ENCODE measurements at regions not wholly inside any gene's neighbourhood (a gene's known extent, or its start where the extent isn't known, plus 50 kb on each side); places are given as distances from the start of the nearest gene placed in this dataset.
"Not testable (repeated sequence)": the region's sequence is repeated elsewhere in the genome, so short reads cannot be mapped to it uniquely, and the experiment has no call there.

GRCh38 chrX:23504540-23504884, 162.8 kb upstream of the PRDX4 start:
- H3K4me3 ChIP-seq (ENCODE audit: low read depth, low read length): no peak overlapping the region
- H3K9ac ChIP-seq (ENCODE audit: low read depth, low read length): no peak overlapping the region
- no peaks in the 10 kb centered on the region for H3K27me3 ChIP-seq (ENCODE audit: control insufficient read depth, insufficient read depth, low read length)
- H3K9me3 ChIP-seq (ENCODE audit: control insufficient read depth, insufficient read depth, low read length): no peaks in the 10 kb centered on the region
- no peaks in the 10 kb centered on the region for H3K36me3 ChIP-seq (ENCODE audit: control insufficient read depth, insufficient read depth, low read length)
- H3K4me1 ChIP-seq (ENCODE audit: control insufficient read depth, insufficient read depth, low read length): peaks cover 33% of the 10 kb centered on the region

- Histone ChIP-seq H3K9ac (ENCODE audit: low read depth, low read length) (no peak overlapping the region), H3K9me3 (ENCODE audit: control insufficient read depth, insufficient read depth, low read length) (no peaks in the 10 kb centered on the region), H3K27me3 (ENCODE audit: control insufficient read depth, insufficient read depth, low read length) (no peaks in the 10 kb centered on the region), H3K36me3 (ENCODE audit: control insufficient read depth, insufficient read depth, low read length) (no peaks in the 10 kb centered on the region), H3K4me1 (ENCODE audit: control insufficient read depth, insufficient read depth, low read length) (peaks cover 36% of the 10 kb centered on the region), H3K4me3 (ENCODE audit: low read depth, low read length) (no peak overlapping the region)
Measured at GRCh38 chrX:23504895-23505294, 162.4 kb upstream of the PRDX4 start.

DNA sequence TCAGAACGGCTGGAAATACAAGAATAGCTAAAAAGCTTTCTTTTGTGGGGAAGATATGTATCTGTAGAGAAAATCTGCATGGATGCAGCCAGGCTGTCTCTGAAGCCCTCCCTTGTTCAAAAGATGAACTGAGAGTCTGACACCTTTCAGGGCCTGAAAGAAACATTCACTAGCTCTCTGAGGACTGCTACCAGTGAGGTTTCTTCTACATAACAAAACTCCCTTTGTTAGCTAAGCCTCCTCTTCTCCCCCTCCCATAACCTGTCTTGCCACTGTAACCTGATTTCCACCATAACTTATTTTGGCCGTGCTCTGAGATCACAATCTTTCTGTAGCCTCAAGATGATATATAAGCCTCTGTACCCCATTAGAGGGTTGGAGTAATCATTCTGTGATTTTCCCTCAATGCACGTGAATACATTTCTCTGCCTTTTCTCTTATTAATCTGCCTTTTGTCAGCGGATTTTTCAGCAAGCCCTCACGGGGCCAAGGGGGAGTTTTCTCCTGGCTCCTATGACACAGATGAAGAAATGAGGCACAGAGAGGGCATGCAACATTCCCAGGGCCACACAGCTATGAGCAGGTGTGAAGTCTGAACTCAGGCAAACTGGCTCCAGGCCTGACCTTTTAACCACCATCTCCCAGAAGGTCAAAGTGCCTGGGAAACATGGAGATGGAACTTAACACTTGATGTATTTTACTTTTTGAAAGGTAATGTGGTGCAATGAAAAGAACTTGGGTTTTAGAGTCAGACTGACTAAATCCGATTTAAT, 161.6 kb upstream of the PRDX4 start:
- peaks cover 36% of the 10 kb centered on the region for H3K4me1 ChIP-seq (ENCODE audit: control insufficient read depth, insufficient read depth, low read length)
- no peaks in the 10 kb centered on the region for H3K9me3 ChIP-seq (ENCODE audit: control insufficient read depth, insufficient read depth, low read length)
- no peaks in the 10 kb centered on the region for H3K36me3 ChIP-seq (ENCODE audit: control insufficient read depth, insufficient read depth, low read length)
- no peaks in the 10 kb centered on the region for H3K27me3 ChIP-seq (ENCODE audit: control insufficient read depth, insufficient read depth, low read length)
- H3K9ac ChIP-seq (ENCODE audit: low read depth, low read length): no peak overlapping the region
- H3K4me3 ChIP-seq (ENCODE audit: low read depth, low read length): no peak overlapping the region

- Histone ChIP-seq H3K36me3 (ENCODE audit: control insufficient read depth, insufficient read depth, low read length) (no peaks in the 10 kb centered on the region), H3K4me3 (ENCODE audit: low read depth, low read length) (no peak overlapping the region), H3K9ac (ENCODE audit: low read depth, low read length) (no peak overlapping the region), H3K9me3 (ENCODE audit: control insufficient read depth, insufficient read depth, low read length) (no peaks in the 10 kb centered on the region), H3K27me3 (ENCODE audit: control insufficient read depth, insufficient read depth, low read length) (no peaks in the 10 kb centered on the region), H3K4me1 (ENCODE audit: control insufficient read depth, insufficient read depth, low read length) (peaks cover 48% of the 10 kb centered on the region)
Measured at GRCh38 chrX:23509256-23509655, 158.0 kb upstream of the PRDX4 start.

DNA sequence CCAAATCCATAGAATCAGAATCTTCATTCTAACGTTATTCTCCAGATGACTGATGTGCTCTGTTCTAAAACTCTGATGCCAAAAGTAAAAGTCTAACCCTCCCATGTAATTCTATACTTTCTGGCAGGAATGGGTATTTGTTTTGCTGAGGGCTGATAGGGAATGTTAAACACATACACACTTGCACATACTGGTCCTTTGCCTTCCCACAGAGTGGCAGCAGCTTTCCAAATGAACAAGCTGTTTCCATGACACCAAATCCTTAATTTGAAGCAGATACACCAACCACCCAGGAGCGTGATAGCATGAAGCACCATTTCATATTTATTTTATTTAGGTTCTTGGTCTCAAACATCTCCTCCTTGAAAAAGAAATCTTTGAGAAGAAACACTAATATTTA, 155.5 kb upstream of the PRDX4 start:
- Histone ChIP-seq H3K9ac (ENCODE audit: low read depth, low read length) (no peak overlapping the region), H3K9me3 (ENCODE audit: control insufficient read depth, insufficient read depth, low read length) (no peaks in the 10 kb centered on the region), H3K27me3 (ENCODE audit: control insufficient read depth, insufficient read depth, low read length) (no peaks in the 10 kb centered on the region), H3K4me1 (ENCODE audit: control insufficient read depth, insufficient read depth, low read length) (peaks cover 36% of the 10 kb centered on the region), H3K4me3 (ENCODE audit: low read depth, low read length) (no peak overlapping the region), H3K36me3 (ENCODE audit: control insufficient read depth, insufficient read depth, low read length) (no peaks in the 10 kb centered on the region)

DNA sequence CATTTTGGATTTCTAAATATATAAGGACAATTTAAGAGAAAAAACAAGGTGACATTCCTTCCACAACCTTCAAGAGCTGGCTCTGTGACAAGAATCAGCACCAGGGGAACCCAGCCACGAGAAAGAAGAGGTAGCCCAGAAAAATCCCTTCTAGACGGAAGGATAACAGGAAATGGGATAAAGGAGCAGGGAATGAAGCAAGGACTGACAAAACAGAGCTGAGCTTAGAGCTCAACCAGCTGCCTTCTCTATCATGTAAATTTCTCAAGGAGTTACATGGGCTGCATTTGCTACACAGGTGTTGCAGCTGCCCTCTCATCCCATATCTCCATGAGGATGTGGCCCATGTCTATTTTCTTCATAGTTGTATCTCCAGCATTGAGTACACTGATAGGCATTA, 154.2 kb upstream of the PRDX4 start:
- peaks cover 30% of the 10 kb centered on the region for H3K4me1 ChIP-seq (ENCODE audit: control insufficient read depth, insufficient read depth, low read length)
- no peaks in the 10 kb centered on the region for H3K27me3 ChIP-seq (ENCODE audit: control insufficient read depth, insufficient read depth, low read length)
- no peaks in the 10 kb centered on the region for H3K36me3 ChIP-seq (ENCODE audit: control insufficient read depth, insufficient read depth, low read length)
- peak overlapping the region; percentile 5 for H3K4me3 ChIP-seq (ENCODE audit: low read depth, low read length)
- no peak overlapping the region for H3K9ac ChIP-seq (ENCODE audit: low read depth, low read length)
- H3K9me3 ChIP-seq (ENCODE audit: control insufficient read depth, insufficient read depth, low read length): no peaks in the 10 kb centered on the region

DNA sequence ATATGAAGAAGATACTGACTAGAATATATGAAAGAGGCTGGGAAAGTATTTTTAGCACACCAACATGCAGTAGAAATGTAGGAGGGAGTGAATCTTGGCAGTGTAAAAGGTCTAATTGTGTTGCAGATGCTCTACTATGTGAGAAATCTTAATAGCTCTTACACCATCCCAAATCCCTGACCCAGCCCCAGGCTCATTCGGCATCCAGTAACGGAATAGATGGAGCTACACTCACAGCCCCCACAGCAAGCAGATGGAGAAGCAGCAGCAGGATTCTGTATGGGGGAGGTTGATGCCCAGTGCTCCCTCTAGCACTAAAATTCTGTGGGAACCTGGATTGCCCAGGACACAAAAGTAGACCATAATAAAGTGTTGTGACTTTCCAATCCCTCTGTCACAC, 153.2 kb upstream of the PRDX4 start:
- Histone ChIP-seq H3K4me3 (ENCODE audit: low read depth, low read length) (no peak overlapping the region), H3K36me3 (ENCODE audit: control insufficient read depth, insufficient read depth, low read length) (no peaks in the 10 kb centered on the region), H3K27me3 (ENCODE audit: control insufficient read depth, insufficient read depth, low read length) (no peaks in the 10 kb centered on the region), H3K9ac (ENCODE audit: low read depth, low read length) (no peak overlapping the region), H3K4me1 (ENCODE audit: control insufficient read depth, insufficient read depth, low read length) (peaks cover 24% of the 10 kb centered on the region), H3K9me3 (ENCODE audit: control insufficient read depth, insufficient read depth, low read length) (no peaks in the 10 kb centered on the region)

DNA sequence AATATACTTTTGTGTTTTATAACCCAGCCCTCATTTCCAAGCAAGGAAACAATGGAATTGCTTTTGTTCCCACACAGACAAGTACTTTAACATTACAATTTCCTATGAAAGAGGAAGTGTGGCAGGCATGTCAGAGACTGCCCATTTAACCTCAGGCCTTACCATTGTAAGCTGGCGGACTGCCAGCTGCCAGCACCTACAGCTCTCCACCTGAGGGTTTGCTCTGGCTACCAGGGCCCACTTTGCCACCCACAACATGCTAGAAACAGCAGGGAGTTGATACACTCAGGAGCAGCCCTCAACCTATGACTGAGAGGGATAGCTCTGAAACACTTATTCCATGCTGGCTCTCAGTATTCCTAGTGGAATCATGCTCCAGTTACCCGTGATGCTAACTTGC, 152.3 kb upstream of the PRDX4 start:
- H3K4me3 ChIP-seq (ENCODE audit: low read depth, low read length): no peak overlapping the region
- H3K9me3 ChIP-seq (ENCODE audit: control insufficient read depth, insufficient read depth, low read length): no peaks in the 10 kb centered on the region
- no peak overlapping the region for H3K9ac ChIP-seq (ENCODE audit: low read depth, low read length)
- no peaks in the 10 kb centered on the region for H3K36me3 ChIP-seq (ENCODE audit: control insufficient read depth, insufficient read depth, low read length)
- peaks cover 19% of the 10 kb centered on the region for H3K4me1 ChIP-seq (ENCODE audit: control insufficient read depth, insufficient read depth, low read length)
- no peaks in the 10 kb centered on the region for H3K27me3 ChIP-seq (ENCODE audit: control insufficient read depth, insufficient read depth, low read length)

GRCh38 chrX:23523026-23523657, 144.2 kb upstream of the PRDX4 start:
- H3K4me3 ChIP-seq (ENCODE audit: low read depth, low read length); H3K4me1 ChIP-seq (ENCODE audit: control insufficient read depth, insufficient read depth, low read length); H3K27me3 ChIP-seq (ENCODE audit: control insufficient read depth, insufficient read depth, low read length); H3K9ac ChIP-seq (ENCODE audit: low read depth, low read length); H3K9me3 ChIP-seq (ENCODE audit: control insufficient read depth, insufficient read depth, low read length); H3K36me3 ChIP-seq (ENCODE audit: control insufficient read depth, insufficient read depth, low read length): not testable (repeated sequence)

DNA sequence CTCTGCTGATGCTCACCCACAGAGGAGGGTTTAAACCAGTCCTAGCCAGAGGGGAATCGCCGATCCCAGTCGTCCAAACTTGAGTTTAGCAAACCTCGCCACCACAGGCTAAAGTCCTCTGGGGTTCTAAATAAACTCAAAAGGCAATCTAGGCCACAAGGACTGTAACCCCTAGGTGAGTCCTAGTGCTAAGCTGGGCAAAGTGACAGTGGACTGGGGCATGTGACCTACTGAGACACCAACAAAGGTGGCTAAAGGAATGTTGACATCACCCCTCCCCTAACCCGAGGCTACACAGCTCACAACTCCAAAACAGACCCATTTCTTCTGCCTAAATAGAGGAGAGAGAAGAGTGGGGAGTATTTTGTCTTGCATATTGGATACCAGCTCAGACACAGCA, 142.8 kb upstream of the PRDX4 start:
- Histone ChIP-seq H3K4me1 (ENCODE audit: control insufficient read depth, insufficient read depth, low read length) (no peaks in the 10 kb centered on the region), H3K27me3 (ENCODE audit: control insufficient read depth, insufficient read depth, low read length) (no peaks in the 10 kb centered on the region), H3K9me3 (ENCODE audit: control insufficient read depth, insufficient read depth, low read length) (no peaks in the 10 kb centered on the region), H3K9ac (ENCODE audit: low read depth, low read length) (no peak overlapping the region), H3K36me3 (ENCODE audit: control insufficient read depth, insufficient read depth, low read length) (no peaks in the 10 kb centered on the region), H3K4me3 (ENCODE audit: low read depth, low read length) (no peak overlapping the region)

DNA sequence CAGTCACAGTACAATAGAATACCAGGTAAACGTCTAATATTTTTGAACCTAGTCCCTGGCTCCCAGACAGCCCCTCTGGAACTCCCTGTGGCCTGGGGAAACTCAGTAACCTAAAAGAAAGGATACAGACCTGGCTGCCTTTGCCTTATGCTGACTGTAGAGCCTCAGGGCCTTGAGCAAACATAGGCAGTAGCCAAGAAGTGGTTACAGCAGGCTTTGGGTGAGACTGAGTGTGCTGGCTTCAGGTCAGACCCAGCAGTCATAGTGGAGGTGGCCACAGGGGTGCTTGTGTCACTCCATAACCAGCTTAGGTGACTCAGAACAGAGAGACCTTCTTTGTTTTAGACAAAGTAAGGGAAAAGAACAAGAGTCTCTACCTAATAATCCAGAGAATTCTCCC, 141.8 kb upstream of the PRDX4 start:
- no peaks in the 10 kb centered on the region for H3K27me3 ChIP-seq (ENCODE audit: control insufficient read depth, insufficient read depth, low read length)
- no peak overlapping the region for H3K4me3 ChIP-seq (ENCODE audit: low read depth, low read length)
- no peak overlapping the region for H3K9ac ChIP-seq (ENCODE audit: low read depth, low read length)
- no peaks in the 10 kb centered on the region for H3K36me3 ChIP-seq (ENCODE audit: control insufficient read depth, insufficient read depth, low read length)
- no peaks in the 10 kb centered on the region for H3K9me3 ChIP-seq (ENCODE audit: control insufficient read depth, insufficient read depth, low read length)
- H3K4me1 ChIP-seq (ENCODE audit: control insufficient read depth, insufficient read depth, low read length): no peaks in the 10 kb centered on the region

DNA sequence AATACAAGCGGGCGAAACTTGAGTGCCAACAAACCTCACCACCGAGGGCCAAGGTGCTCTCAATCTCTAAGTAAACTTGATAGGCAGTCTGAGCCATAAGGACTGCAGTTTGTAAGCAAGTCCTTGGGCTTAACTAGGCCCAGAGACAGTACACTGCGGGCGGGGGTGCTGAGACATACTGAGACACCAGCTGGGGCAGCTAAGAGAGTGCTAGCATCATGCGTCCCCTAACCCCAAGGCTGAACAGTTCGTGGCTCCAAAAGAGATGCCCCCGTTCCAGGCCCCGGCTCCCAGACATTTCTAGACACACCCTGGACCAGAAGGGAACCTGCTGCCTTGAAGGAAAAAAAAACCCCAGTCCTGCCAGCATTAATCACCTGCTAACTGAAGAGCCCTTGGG, 126.8 kb upstream of the PRDX4 start:
- H3K27me3 ChIP-seq (ENCODE audit: control insufficient read depth, insufficient read depth, low read length): no peaks in the 10 kb centered on the region
- H3K36me3 ChIP-seq (ENCODE audit: control insufficient read depth, insufficient read depth, low read length): no peaks in the 10 kb centered on the region
- no peak overlapping the region for H3K4me3 ChIP-seq (ENCODE audit: low read depth, low read length)
- H3K9ac ChIP-seq (ENCODE audit: low read depth, low read length): no peak overlapping the region
- no peaks in the 10 kb centered on the region for H3K4me1 ChIP-seq (ENCODE audit: control insufficient read depth, insufficient read depth, low read length)
- no peaks in the 10 kb centered on the region for H3K9me3 ChIP-seq (ENCODE audit: control insufficient read depth, insufficient read depth, low read length)
